Activated CD4-positive, CD25-positive, alpha-beta regulatory T cell treated with anti-CD3 and anti-CD28 coated beads, Interleukin-2, amount 50 U/mL, for 16 hours (primary cell): ENCODE measurements at regions not wholly inside any gene's neighbourhood (a gene's known extent, or its start where the extent isn't known, plus 50 kb on each side); places are given as distances from the start of the nearest gene placed in this dataset.

Source experiments
- DNase-seq: peaks from one replicate; pipeline ENCODE4 v3.0.0-alpha.2; 2020; ENCODE audit warnings: low read depth, low spot score

DNA sequence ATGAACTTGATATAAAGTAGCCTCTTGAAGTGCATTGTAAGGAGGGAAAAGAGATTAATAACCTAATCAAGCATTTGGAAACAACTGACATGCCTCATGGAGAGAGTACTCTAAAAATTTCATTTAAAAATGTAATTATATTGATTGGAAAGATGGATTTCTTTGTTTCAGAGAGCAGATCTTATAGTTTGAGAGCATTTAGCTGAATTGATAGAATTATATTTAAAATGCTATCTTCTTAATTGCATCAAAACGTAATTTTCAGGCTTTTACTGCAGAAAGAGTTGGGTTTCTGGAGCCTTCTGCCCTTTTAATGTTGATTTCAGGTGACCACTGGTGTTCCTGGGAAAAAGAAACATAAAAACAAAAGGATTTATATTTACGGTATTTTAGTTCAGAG is 130.6 kb downstream of the EDN3 start:
- no peak for DNase-seq

DNA sequence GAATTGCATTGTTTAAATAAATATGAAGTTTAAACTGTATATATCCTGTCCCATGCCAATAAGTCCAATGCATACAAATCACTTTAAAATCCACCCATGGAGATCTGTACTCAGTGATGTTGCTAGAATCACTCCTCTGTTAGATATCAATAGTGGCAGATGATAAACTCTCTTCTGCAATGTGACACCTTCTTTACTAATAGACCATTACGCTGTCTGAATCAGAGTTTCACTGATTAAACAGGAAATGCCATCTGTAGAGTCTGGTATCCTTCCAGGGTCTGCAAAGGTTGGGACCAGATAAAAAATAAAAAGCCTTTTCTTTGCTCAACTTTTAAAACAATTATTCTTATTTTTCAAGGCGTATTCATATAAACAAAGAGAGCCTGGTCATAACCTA is 134.5 kb downstream of the EDN3 start:
- DNase-seq = no peak

DNA sequence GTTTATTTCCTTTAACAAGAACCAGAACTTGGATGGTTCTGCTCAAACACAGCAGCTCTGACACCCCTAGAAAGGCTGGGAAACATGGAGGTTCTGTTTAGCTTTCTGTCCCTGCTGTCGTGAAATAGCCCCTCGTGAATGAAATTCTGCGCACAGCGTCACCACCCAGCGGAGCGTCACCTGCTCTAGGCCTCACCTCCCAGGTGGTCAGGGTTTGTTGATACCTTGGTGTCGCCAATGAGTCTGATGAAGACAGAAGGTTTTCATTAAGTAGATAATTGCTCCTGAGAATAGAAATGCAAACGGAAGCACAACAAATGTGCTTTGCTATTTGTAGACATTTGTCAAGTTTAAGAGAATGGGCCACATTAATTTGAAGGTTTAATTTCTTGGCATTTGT is 135.1 kb downstream of the EDN3 start:
- DNase-seq = no peak

DNA sequence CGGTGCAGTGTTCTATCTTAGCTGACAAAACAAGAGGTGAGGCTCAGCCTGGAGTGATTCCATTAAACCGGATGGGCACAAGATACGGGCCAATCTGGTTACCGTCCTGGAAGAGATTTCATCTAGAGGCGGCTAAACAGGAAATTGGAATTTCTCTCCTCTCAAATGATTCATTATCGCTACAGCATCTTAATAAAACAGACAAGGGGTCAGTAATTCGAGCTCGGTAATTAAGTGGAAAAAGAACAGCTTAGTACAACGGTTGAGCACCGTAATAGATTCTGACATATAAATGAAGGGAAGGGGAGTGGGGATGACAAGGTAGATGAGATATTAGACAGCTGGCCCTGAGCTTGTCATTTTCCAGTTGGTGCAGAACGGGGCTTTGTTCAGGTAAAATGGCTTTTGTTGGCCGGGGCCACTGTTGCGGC is 137.2 kb downstream of the EDN3 start:
- no peak for DNase-seq

DNA sequence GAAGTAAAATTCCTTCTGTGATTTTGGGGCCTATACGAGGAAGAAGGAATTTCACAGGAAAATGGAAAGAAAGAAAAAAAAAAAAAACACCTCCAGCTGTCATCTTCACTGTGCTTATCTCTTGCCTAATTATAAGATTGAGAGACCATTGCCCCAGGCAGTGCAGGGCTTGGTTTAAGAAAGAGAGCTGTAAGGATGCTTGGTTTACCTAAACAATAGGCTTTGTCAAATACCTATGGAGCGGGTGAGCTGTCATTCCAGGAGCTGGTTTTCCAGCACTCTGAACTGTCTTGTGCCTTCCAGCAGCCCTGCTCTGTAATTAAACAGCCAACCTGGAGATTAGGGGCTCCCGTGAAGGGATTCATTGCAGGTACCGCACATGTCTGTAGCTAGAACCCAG is 137.8 kb downstream of the EDN3 start:
- DNase-seq = no peak

DNA sequence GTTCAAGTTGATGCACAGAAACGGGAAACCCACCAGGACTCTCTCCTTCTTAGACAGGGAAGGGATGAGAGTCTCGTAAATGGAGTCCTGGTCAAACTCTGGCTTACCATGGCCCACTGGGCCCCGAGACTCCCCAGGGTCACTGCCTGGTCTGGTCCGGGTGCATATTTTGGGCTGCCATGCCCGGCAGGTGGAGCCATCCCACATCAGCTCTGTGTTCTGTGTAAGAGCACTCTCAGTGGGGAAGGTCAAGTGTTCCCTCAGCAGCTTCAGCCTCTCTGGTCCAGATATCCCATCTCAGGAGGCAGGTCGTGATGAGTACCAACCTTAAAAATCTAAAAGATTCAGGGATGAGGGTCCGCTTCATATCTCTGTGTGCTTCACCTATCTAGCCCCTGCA is 138.8 kb downstream of the EDN3 start:
- DNase-seq = no peak

DNA sequence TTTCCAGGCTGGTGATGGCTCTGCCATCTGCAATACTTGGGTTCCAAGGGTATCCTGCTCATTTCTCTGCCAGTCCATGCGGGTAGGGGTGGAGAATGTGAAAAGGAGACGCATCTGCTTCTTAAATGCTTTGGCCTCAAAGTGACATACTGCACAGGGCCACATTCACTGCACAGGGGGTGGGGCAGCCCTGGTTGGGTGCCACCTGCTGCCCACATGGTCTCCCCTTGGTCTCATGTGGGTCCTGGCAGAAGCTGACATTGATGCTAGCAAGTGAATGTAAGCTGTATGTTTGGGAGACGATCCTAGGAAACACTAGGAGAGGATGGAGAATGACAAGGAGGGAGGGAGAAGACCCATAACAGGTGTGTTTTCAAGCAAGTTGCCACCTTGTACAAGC is 140.9 kb downstream of the EDN3 start:
- no peak for DNase-seq

DNA sequence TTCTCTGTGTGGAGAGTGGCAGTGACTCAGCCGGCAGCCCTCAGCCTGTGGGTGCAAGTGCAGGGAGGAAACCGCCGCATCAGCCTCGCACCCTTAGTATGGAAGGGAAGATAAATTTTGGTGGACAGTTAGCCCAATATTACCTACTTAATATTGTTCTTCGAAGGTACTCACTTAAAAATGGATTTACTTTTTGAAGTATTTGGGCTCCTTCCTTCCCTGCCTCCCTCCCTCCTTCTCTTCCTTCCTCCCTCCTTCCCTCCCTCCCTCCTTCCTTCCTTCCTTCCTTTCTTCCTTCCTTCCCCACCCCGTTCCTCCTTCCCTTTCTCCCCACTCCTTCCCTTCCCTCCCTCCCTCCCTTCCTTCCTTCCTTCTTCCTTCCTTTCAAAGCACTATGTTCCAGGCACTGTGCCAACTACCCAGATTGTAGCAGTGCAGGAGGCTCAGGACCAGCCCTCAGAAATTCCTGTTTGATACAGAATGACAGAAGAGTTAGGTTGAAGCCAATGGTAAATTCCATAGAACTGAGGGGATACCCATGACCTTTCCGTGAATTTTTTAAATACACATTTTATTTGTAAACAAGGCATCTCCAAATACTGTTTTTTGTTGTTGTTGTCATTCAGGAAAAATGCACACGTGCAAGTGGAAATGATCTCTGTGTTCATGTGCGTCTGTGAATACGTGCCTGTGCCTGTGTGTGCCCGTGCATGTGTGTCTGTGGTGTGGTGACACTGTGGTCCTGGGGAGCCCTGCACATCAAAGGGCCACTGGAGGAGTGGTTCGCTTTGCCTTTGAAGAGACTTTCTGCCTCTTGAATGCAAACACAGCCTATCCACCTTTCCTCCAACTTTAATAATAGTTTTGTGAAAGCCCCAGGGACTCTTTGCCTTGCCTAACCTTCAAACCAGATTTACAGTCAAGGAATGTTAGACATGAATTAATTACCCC is 141.7 kb downstream of the EDN3 start:
- DNase-seq = no peak

DNA sequence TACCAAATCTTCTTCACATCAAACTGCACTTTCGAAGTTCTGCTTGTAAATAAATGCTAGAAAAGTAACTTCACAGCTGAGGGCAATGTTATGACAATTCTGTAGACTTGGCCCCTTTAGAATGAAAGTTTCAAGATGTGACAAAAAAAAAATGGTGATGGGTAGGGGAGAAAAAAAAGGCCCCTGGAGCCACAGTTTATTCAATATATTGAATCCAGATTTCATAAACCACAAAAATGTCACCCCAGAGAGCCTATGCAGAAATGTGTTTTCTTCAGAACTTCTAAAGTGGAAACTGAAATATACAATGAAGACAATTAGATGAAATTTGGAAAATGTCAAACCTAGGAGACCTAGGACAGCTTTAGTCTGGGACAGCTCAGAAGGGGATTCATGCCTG is 143.1 kb downstream of the EDN3 start:
- no peak for DNase-seq

DNA sequence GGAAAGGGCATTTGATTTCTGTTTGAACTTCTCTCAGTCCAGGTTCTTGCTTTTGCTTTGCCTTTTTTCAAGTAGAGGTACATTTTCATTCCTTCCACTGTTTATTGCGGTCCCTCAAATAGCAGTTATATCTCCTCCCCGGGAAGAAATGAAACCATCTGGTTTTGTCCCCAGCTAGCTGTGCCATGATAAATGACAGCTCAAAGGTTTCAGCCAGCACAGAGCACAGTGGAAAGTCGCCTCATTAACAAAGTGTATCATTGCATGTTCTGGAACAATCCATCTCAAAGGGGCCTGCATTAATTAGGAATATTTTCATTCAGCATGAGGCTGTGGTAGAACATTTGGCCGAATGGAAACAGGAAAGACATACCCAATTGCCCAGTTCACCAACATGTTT is 146.0 kb downstream of the EDN3 start:
- DNase-seq = no peak

DNA sequence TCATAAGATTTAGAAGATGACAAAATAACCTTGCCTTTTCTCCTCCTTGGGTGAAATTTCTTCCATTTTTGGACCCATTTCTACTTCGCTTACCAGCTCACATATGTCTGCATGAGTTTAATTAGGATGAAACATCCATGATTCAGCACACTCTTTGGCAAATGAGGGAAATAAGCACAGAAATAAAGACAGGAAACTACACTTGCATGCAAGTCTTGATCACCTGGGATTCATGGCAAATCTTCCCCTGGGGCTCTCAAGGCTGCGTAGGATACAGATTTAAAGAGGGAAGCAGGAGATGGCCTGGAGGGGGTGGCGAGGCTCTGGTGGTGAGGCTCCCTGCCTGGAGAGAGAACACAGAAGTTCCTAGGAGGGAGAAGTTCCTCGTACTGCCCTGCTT is 147.8 kb downstream of the EDN3 start:
- no peak for DNase-seq

DNA sequence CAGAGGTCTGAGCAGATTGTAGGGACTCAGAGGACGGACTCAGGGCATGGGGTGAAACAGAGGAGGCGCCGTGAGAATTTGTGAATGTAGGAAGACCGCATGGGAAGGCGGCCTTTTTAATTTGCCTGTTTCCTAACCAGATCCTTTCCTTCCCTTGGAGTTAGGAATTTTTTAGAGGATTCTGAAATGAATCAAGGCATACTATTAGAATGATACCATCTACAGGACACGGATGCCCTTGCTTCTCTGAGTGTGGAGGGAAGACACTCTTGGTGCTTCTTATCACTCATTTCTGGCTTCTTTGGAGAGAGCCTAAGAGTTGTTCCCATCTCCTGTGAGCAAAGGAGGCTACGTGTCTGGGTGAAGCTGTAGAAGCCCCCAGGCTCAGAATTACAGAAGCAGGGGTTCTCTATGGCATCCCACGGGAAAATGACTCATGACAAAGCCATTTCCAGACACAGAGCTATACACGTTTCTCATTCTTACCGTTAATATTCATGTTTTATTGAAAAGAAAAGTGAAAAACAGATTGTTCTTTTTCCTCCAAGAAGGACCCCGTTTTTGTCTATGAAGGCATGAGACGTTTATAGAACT is 148.5 kb downstream of the EDN3 start:
- no peak for DNase-seq

DNA sequence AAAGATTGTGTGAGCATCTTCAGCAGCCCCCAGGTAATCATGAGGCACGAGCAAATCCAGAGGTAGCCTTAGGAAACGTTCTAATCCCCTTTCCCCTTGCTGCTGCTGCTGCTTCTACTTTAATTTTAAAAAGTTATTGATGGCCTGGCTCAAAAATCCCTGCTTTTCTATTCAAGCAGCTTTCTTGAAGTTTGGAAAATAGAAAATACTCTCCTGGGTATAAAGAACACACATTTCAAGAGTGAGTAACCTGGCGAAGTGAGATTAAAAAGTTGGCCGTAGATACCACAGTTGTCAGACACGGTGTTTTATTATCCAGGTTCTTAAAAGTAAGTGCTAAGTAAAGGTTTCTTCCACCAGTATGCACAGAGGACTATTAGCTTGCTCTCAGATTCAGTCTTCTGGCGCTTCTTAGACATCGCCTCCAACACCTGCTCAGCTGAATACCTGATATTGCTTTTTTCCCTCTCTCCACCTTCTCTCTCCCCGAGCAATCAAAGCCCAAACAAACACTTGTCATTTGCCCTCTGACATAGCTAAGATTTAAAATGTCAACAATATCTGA is 150.7 kb downstream of the EDN3 start:
- DNase-seq = no peak

DNA sequence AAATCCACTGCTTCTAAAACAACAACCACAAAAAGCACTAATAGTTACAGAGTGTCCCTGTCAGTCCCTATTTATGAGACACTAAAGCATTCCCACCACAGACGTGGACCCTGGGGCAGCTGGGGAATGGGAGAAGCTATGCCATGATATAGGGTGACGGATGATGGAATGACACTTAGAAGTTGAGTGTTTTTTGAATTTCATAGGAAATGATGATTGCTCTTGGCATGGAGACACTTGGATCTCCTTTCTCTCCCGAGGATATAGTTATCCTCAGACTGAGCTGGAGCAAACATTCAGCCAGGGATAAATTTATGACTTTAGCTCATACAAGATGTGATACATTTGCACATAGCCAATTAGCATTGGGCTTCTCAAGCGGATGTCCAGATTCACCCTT is 151.2 kb downstream of the EDN3 start:
- no peak for DNase-seq

DNA sequence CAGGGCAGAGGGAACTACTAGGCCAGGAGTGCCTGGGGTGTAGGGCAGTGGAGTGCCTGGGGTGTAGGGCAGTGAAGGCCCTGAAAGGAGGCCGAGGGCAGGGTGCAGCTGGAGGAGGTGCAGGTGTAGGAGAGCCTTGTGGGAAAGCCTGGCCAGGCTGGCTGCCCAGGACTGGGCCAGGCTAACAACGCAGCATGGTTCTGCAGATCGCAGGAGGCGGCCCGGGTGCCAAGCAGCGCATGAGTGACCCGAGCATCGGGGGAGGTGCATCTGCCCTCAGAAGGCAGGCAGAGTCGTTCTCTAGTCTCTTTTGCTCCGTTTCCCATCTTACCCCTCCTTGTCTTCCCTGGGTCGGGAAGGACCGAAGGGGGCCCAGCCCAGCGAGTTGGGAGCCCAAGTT is 151.5 kb upstream of the PHACTR3 start:
- no peak for DNase-seq

DNA sequence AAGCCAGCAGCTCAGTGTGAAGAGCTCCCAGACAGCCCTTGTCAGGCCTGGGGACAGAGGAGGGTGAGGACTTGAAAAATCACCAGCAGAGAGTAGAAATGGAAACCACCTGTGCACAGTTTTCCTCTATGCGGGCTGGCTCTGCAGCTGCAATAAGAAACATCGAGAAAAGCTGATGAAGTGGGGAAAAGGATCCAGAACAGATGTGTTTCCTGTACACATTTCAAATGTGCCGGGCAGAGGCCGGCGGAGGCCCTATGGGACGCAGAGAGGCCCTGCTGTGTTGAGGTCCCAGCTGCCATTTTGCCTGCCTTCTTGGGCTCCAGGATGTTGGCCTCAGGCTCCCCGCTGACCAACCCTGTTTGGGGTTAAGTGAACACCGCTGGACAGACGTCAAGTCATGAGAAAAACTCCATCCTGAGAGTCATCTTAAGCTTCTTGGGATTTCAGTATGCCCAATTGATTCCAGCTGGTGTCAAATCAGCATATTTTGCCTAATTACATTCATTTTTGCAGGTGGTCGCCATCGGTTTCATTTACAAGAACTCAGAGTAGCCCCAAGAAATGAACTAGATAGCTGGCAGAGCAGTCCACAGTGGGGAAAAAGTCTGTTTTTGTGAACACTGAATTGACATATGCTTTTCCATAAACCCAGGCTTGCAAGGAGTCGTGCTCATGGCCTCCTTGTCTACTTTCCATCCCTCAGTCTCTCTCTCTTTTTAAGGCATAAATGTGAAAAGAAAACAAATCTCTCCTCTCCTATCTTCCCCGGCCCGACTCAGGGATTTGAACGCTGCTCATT is 150.4 kb upstream of the PHACTR3 start:
- no peak for DNase-seq

DNA sequence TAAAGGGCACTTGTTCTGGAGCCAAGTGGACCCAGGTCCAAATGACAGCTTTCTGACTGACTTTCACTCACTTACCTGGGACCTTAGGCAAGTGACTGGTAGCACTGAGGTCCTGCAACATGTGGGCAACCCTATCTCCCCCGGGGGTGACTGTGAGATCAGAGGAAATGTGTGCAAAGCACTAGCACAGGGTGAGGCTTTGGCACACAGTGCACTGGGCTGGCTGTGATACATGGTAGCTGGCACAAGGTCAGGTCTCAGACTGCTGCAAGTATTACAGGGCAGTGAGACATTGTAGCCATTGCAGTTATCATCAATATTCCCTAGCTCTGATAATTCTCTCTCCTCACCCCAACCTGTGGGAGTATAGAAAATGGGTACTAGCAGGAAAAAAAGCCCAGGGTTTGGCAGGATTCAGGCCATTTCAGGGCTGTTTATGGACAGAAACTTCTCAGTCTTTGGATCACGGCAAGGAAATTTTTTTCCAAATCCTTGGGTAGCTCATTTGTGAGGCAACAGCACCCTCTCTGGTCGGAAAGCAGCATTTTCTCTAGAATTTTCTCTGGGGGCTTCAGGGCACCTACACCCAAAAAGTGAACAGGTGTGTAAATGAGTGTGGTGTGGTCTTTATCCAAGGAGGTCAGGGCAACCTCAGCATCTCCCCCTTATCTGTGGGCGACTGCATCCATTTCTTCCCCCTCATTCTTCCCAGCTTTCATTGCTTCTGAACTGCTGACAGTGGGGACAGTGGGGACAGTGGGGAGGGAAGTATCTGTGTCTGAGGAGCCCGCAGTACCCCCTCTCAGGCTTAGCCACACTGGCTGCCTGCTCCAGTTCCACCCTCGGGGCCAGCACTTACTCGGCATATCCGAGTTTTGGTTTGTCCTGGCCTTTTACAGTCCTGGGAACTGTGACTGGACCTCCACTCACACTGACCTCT is 148.7 kb upstream of the PHACTR3 start:
- DNase-seq = no peak

DNA sequence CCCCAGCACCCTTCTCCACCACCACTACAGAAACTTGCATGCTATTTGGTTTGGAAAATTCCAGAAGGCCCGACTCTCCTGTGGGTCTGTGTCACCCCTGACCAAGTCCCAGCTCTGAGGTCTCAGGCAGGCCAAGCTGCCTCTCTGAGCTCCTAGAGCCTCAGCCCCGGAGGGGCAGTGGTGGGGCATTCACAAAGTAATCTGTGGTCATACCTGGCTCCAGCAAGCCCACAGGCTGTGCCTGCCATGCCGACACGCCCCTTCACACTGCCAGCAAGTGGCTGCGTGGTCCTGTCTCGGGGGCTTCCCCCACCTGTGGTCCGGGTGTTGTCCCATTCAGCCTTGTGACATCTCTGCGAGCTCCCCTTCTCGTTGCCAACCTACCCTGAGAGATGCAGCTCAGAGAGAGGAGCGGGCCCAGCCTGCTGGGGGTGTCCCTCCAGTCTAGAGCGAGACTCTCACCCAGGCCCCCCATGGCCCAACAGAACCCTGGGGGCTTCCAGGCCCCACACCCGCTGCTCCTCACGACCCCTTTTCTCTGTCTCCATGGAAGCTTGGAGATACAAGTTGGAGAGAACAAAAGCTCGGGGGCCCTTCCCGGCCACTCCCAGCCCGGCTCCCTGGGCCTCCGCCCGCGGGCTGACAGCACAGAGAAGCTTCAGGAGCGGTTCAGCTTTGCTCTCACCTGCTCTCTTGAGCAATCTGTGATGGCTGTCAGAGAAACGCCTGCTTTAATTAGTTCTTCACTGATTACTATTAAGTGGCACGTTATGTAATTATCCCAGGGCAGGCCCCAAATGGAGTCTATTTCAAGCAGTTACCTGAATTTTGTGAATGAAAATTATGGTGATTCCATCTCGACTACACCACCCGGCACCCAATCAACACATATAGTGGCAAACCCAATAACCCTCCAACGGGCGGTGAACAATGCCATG is 147.7 kb upstream of the PHACTR3 start:
- DNase-seq = no peak

DNA sequence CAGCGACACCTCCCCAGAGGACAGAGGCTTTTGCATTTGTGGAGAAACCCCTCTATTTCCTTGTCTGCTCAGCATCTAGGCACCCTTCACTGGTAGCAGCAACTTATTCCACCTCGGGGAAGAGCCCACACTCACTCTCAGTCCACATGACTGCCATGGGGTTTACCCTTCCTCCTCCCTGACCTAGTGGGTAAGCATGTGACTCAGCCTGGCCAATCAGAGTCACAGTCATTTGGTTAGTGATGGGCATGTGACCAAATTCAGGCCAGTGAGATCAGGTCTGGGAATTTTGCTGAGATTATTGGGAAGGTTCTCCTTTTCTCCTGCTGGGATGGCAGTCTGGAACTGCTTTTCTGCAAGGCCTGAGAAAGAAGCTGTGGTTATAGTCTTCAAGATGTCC is 145.7 kb upstream of the PHACTR3 start:
- DNase-seq = no peak

DNA sequence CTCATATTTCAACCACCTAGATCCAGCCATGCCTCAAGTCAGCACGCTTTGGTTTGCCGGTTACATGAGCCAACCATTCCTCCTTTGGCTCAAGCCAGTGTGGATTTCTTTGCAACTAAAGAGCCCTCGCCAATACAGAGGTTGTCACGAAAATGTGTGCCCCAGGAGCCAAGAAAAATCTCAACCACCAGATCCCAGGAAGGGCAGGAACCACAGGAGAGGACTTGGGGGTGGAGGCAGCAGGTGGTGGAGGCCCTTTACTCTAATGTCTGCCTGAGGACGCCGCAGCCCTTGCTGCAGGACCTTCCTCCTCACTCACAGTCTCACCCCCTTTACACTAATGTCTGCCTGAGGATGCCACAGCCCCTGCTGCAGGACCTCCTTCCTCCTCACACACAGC is 144.8 kb upstream of the PHACTR3 start:
- DNase-seq = no peak
